Fibroblast of the aortic adventitia (primary cell): ENCODE measurements at regions not wholly inside any gene's neighbourhood (a gene's known extent, or its start where the extent isn't known, plus 50 kb on each side); places are given as distances from the start of the nearest gene placed in this dataset.

Source experiments
- DNase-seq: peaks from one replicate; pipeline ENCODE4 v3.0.0-alpha.2; 2010; ENCODE audit warnings: low read depth
- H3K4me3 ChIP-seq: 2 replicates; pipeline ENCODE4 v1.5.1; 2011; ENCODE audit warnings: low read depth, mild to moderate bottlenecking, control low read depth, low read length, moderate library complexity
- TF ChIP-seq, protein P1 (sequence below): IDR thresholded peaks from 2 replicates; pipeline ENCODE4 v1.5.1; 2011; ENCODE audit warnings: mild to moderate bottlenecking, low read length, control low read depth, inconsistent platforms; ENCODE audit not compliant: insufficient read depth

DNA sequence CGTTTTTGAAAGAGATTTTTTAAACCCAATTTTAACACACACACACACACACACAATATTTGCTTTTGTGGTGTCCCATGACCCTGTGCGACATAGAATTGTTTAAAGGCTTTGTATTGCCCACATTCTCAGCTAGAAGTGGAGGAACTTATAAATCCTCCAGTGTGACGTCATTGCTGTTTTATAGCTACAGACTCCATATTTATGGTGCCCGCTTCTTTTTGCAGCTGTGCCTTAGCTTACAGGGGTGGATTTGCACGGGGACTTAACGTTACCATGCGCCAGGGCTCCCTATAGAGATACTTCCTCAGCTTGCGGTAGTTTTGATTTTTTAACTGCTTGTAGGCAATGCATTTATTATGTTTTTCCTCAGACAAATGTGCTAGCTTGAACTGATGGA is 101.9 kb upstream of the SMIM21 start:
- H3K4me3 ChIP-seq = no peak overlapping the region
- TF ChIP-seq, protein P1, sequence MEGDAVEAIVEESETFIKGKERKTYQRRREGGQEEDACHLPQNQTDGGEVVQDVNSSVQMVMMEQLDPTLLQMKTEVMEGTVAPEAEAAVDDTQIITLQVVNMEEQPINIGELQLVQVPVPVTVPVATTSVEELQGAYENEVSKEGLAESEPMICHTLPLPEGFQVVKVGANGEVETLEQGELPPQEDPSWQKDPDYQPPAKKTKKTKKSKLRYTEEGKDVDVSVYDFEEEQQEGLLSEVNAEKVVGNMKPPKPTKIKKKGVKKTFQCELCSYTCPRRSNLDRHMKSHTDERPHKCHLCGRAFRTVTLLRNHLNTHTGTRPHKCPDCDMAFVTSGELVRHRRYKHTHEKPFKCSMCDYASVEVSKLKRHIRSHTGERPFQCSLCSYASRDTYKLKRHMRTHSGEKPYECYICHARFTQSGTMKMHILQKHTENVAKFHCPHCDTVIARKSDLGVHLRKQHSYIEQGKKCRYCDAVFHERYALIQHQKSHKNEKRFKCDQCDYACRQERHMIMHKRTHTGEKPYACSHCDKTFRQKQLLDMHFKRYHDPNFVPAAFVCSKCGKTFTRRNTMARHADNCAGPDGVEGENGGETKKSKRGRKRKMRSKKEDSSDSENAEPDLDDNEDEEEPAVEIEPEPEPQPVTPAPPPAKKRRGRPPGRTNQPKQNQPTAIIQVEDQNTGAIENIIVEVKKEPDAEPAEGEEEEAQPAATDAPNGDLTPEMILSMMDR = no peak
- no peak for DNase-seq

DNA sequence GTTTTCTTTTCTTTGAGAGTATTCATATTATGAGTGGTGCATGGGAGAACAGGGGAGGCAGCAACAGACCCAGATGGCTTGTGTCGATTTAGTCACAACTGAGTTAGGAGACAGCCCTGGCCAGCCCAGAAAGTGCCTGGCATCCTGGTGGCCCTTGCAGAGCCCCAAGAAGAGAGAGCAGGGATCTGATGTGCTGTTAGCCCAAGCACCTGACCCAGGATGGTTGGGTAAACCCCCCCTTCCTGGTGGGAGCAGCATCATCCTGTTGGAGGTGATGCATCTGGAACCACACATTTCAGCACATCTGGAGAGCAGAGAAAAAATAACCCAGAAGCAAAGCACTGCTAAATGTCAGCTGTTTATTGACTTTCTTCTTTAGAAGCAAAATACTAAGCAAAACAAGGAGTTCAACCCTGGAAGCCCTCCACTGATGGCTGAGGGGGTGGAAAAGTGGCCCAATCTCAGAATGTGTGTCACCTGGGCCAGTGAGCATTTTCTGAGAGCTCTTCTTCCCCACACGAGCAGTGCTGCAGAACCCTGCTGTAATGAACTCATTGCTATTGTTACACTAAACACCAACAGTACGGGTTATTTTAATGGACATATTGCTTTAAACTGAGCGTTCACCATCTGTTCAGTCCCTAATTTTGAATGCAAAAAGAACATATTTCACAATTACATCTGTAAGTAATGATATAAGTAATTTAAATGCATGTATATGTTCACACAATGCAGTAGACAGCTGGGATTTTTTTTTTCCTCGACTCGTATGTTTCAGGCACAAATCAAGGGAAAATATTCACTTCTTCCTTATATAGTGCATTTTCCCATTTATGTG is 100.6 kb upstream of the SMIM21 start:
- TF ChIP-seq, protein P1 = no peak
- DNase-seq = no peak
- H3K4me3 ChIP-seq = no peak overlapping the region

GRCh38 chr18:75526038-75526437 is 98.5 kb upstream of the SMIM21 start:
- TF ChIP-seq, protein P1 = no peak
- H3K4me3 ChIP-seq = no peak overlapping the region
- DNase-seq = no peak

DNA sequence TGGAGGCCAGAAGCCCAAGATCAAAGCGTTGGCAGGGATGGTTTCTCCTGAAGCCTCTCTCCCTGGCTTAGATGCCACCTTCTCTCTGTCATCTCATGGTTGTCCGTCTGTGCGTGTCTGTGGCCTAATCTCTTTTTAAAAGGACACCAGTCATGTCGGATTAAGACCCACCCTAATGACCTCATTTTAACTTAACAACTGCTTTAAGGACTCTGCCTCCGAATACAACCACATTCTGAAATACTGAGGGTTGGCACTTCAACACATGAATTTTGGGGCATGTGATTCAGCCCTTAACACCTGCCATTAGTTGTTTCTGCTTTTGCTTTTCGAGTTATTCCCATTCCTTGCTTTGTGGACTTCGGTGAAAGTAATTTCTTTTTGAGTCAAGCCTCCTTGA is 97.8 kb upstream of the SMIM21 start:
- TF ChIP-seq, protein P1 = no peak
- H3K4me3 ChIP-seq = no peak overlapping the region
- no peak for DNase-seq

- DNase-seq = no peak
- TF ChIP-seq, protein P1 = no peak
- no peak overlapping the region for H3K4me3 ChIP-seq
Observed at GRCh38 chr18:75524841-75525240, 97.3 kb upstream of the SMIM21 start.

- TF ChIP-seq, protein P1 = no peak
- H3K4me3 ChIP-seq = no peak overlapping the region
- no peak for DNase-seq
Observed at GRCh38 chr18:75524181-75524580, 96.7 kb upstream of the SMIM21 start.

- H3K4me3 ChIP-seq = no peak overlapping the region
- TF ChIP-seq, protein P1 = no peak
- DNase-seq = no peak
Observed at GRCh38 chr18:75521816-75522215, 94.3 kb upstream of the SMIM21 start.
